HCT116 (cell line): ENCODE measurements at regions not wholly inside any gene's neighbourhood (a gene's known extent, or its start where the extent isn't known, plus 50 kb on each side); places are given as distances from the start of the nearest gene placed in this dataset.

Experiments used
- CEBPB ChIP-seq: IDR thresholded peaks from 2 replicates; pipeline ENCODE4 v1.6.1; 2012; ENCODE audit warnings: low read depth
- CTCF ChIP-seq, 3 experiments: fragments of 200-600 bp in 1 of 3; sonication (generic) in 1 of 3; IDR thresholded peaks in 2 of 3; conservative IDR thresholded peaks in 1 of 3; 2 replicates each; pipeline ENCODE4 v1.5.1; 2012 to 2017; ENCODE audit warnings: low read depth in 2 of 3, low read length in 2 of 3, antibody characterized with exemption in 1 of 3, borderline replicate concordance in 1 of 3, control low read depth in 1 of 3, mild to moderate bottlenecking in 1 of 3, mixed read lengths in 1 of 3, mixed run types in 1 of 3, moderate library complexity in 1 of 3; ENCODE audit not compliant: insufficient read depth in 1 of 3
- JUND ChIP-seq: IDR thresholded peaks from 2 replicates; pipeline ENCODE4 v1.6.1; 2012
- POLR2A ChIP-seq: IDR thresholded peaks from 2 replicates; pipeline ENCODE4 v1.7.0; 2011; ENCODE audit warnings: borderline replicate concordance; ENCODE audit not compliant: insufficient read depth, insufficient read length; ENCODE audit errors: extremely low read depth
- POLR2AphosphoS5 ChIP-seq: IDR thresholded peaks from 2 replicates; pipeline ENCODE4 v1.6.1; 2011; ENCODE audit warnings: mild to moderate bottlenecking, low read depth, low read length, moderate library complexity
- TF ChIP-seq, protein P1 (sequence below): IDR thresholded peaks from 2 replicates; pipeline ENCODE4 v1.6.1; 2012

GRCh38 chr16:48035142-48035541 lies 120.7 kb downstream of the ABCC12 start:
- TF ChIP-seq POLR2A (no peak), CTCF (IDR thresholded peaks at IDR 0.05 in 2 of 3, conservative IDR thresholded peaks at IDR 0.05 in 1 of 3; ENCODE audit: borderline replicate concordance in 1 of 3, insufficient read depth in 1 of 3, low read depth in 2 of 3, low read length in 2 of 3) (no peak), POLR2AphosphoS5 (no peak), JUND (no peak), CEBPB (no peak)
- TF ChIP-seq, protein P1, sequence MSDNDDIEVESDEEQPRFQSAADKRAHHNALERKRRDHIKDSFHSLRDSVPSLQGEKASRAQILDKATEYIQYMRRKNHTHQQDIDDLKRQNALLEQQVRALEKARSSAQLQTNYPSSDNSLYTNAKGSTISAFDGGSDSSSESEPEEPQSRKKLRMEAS, result no peak
